ENCODE measurements at regions not wholly inside any gene's neighbourhood (a gene's known extent, or its start where the extent isn't known, plus 50 kb on each side); places are given as distances from the start of the nearest gene placed in this dataset.

- TF ChIP-seq, protein P1, sequence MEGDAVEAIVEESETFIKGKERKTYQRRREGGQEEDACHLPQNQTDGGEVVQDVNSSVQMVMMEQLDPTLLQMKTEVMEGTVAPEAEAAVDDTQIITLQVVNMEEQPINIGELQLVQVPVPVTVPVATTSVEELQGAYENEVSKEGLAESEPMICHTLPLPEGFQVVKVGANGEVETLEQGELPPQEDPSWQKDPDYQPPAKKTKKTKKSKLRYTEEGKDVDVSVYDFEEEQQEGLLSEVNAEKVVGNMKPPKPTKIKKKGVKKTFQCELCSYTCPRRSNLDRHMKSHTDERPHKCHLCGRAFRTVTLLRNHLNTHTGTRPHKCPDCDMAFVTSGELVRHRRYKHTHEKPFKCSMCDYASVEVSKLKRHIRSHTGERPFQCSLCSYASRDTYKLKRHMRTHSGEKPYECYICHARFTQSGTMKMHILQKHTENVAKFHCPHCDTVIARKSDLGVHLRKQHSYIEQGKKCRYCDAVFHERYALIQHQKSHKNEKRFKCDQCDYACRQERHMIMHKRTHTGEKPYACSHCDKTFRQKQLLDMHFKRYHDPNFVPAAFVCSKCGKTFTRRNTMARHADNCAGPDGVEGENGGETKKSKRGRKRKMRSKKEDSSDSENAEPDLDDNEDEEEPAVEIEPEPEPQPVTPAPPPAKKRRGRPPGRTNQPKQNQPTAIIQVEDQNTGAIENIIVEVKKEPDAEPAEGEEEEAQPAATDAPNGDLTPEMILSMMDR (IDR thresholded peaks at IDR 0.05) = no peak
- TF ChIP-seq POLR2A (IDR thresholded peaks at IDR 0.05) (no peak), POLR2AphosphoS5 (IDR thresholded peaks at IDR 0.05) (no peak), EP300 (IDR thresholded peaks at IDR 0.05) (no peak)
These were observed 227.1 kb downstream of the TOMM20 start for GRCh38 chr1:234901491-234902049.
